T-helper 2 cell (primary cell): ENCODE measurements at regions not wholly inside any gene's neighbourhood (a gene's known extent, or its start where the extent isn't known, plus 50 kb on each side); places are given as distances from the start of the nearest gene placed in this dataset.
"Not testable (repeated sequence)": the region's sequence is repeated elsewhere in the genome, so short reads cannot be mapped to it uniquely, and the experiment has no call there.

Experiments used
- DNase-seq, 5 experiments: peaks; one replicate each; pipeline versions ENCODE4 v3.0.0 to v3.0.0-alpha.2; 2012 to 2022

- no peak for DNase-seq
Measured at GRCh38 chr3:190984502-190985244, 122.2 kb upstream of the GMNC start.

- peak in 1 of 5 experiments; percentile 1 for DNase-seq
Measured at GRCh38 chr3:190983875-190984274, 121.4 kb upstream of the GMNC start.

- DNase-seq = no peak
Measured at GRCh38 chr3:190973771-190974170, 111.3 kb upstream of the GMNC start.

GRCh38 chr3:190972840-190973270 lies 110.4 kb upstream of the GMNC start:
- no peak for DNase-seq

GRCh38 chr3:190972196-190972595 lies 109.7 kb upstream of the GMNC start:
- no peak for DNase-seq

- no peak for DNase-seq
Measured at GRCh38 chr3:190970560-190970959, 108.1 kb upstream of the GMNC start.

GRCh38 chr3:190968616-190969015 lies 106.1 kb upstream of the GMNC start:
- no peak for DNase-seq

GRCh38 chr3:190964931-190965330 lies 102.4 kb upstream of the GMNC start:
- DNase-seq = not testable (repeated sequence)

- DNase-seq = no peak
Measured at GRCh38 chr3:190959077-190959476, 96.6 kb upstream of the GMNC start.

GRCh38 chr3:190941694-190942260 lies 79.3 kb upstream of the GMNC start:
- no peak for DNase-seq

- not testable (repeated sequence) for DNase-seq
Measured at GRCh38 chr3:190934616-190935015, 72.1 kb upstream of the GMNC start.

GRCh38 chr3:190926619-190927018 lies 64.1 kb upstream of the GMNC start:
- no peak for DNase-seq

- no peak for DNase-seq
Measured at GRCh38 chr3:190912736-190913135, 50.2 kb upstream of the GMNC start.
